ENCODE measurements at regions not wholly inside any gene's neighbourhood (a gene's known extent, or its start where the extent isn't known, plus 50 kb on each side); places are given as distances from the start of the nearest gene placed in this dataset.

GRCh38 chr17:53149316-53149715, 673.4 kb upstream of the KIF2B start:
- no peak for DNase-seq

- DNase-seq, result no peak
Observed at GRCh38 chr17:53148058-53148457, 674.7 kb upstream of the KIF2B start.

- no peak for DNase-seq
Observed at GRCh38 chr17:53142890-53143289, 679.8 kb upstream of the KIF2B start.

GRCh38 chr17:53141731-53142130, 681.0 kb upstream of the KIF2B start:
- no peak for DNase-seq

GRCh38 chr17:53141280-53141679, 681.4 kb upstream of the KIF2B start:
- no peak for DNase-seq

DNA sequence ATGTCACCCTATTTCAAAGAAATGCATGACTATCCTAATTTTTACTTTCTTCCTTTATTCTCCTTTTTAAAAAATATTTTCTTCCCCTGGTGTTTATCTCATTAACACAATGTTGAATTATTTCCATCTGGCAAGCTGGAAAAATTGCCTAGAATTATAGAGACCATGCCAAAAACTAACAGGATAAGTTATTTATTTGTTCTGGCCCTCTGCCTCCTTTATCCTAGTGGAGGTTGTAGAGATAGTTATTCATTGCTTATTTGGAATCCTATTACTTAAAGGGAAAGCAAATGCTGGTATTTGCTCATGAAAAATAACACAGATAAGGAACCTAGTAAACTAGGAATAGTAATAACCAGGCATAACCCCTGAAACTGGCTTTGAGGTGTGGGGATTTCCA, 684.9 kb upstream of the KIF2B start:
- no peak for DNase-seq

GRCh38 chr17:53135969-53136368, 686.8 kb upstream of the KIF2B start:
- DNase-seq, result no peak

GRCh38 chr17:53134548-53134947, 688.2 kb upstream of the KIF2B start:
- no peak for DNase-seq

DNA sequence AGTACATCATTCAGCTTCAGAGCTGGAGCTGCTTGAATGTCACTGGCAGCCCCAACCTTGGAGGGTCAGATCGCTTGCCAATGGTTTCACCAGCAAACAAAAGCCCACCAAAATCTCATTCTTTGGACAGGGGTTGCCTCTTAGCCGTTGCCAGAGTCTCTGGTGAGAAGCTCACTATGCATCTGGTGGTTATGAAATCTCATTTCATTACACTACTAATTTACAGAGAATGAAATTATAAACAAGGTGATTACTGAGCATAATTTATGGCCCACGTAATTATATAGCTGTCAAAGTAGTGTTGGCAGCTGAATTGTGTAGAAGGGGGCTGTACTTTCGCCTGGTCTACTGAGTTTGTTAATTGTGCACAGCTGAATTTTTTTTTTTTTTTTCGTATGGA, 688.9 kb upstream of the KIF2B start:
- no peak for DNase-seq

GRCh38 chr17:53129863-53130262, 692.9 kb upstream of the KIF2B start:
- DNase-seq, result no peak

DNA sequence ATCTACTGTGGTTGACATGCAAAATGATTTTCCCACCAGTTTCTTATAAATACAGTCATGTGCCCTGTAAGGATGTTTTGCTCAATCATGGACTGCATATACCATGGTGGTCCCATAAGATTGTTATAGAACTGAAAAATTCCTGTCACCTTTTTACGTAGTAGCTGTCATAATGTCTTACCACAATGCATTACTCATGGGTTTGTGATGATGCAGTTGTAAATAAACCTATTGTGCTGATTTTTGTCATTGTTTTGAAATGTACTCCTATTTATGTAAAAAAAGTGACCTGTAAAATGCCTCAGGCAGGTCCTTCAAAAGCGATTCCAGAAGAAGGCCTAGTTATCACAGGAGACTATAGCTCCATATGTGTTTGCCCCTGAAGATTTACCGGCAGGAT, 695.4 kb upstream of the KIF2B start:
- DNase-seq, result no peak

- DNase-seq, result no peak
Observed at GRCh38 chr17:53122966-53123365, 699.8 kb upstream of the KIF2B start.

GRCh38 chr17:53119773-53120172, 703.0 kb upstream of the KIF2B start:
- DNase-seq, result no peak

DNA sequence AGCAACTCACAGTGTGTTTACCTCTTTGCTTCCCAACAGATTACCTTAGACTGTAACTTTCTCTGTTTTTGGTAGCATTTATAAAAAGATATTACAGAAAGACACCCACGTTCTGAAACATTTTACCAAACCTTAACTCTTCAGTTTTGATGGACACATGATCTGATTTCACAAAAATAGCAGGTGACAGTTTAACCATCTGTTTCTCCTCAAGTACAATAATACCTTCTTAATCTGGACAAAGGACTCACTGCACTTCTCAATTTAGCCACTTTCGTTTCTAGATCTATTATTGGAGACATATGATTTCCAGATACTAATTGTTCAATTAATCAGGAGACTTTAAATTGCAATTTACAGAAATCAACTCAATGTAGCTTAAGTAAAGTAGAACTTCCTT, 703.8 kb upstream of the KIF2B start:
- no peak for DNase-seq

- no peak for DNase-seq
Observed at GRCh38 chr17:53106886-53107285, 715.8 kb upstream of the KIF2B start.

- DNase-seq, result no peak
Observed at GRCh38 chr17:53101706-53102105, 721.0 kb upstream of the KIF2B start.

- no peak for DNase-seq
Observed at GRCh38 chr17:53100126-53100525, 722.6 kb upstream of the KIF2B start.

DNA sequence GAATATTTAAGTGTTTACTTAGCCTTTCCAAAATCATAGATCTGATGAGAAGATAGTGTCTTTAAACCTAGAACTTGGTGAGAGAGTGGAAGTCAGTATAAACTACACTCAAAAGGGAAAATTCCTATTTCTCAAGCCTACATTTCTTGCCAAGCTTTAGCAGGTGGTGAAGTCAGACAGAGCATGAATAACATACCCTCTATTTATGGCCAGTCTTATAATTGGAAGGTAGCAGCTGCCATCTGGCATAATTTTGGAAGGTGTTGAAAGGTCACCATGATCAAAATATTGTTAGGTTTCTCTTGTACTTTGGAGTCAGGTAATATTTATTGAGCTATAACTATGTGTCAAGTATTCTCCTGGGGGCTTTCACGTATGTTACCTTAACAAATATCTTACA, 729.3 kb upstream of the KIF2B start:
- DNase-seq, result no peak

DNA sequence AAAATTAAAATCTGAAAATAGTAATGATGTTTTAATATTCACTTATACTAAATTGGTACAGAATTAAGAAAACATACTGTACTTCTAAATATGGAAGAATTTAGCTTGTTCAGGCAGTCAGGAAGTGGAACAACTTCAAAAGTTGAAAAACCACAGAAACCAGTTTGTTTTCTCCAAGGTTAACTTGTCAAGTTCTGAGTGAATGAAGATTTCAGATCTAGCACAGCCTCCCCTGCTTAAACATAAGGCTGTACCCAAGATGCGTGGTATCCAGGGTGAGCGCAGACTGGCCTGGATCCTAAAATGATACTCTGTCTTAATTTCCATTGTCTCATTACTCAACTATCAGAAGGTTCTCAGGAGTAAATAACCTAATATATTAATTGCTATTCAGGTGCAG, 730.7 kb upstream of the KIF2B start:
- DNase-seq, result no peak

DNA sequence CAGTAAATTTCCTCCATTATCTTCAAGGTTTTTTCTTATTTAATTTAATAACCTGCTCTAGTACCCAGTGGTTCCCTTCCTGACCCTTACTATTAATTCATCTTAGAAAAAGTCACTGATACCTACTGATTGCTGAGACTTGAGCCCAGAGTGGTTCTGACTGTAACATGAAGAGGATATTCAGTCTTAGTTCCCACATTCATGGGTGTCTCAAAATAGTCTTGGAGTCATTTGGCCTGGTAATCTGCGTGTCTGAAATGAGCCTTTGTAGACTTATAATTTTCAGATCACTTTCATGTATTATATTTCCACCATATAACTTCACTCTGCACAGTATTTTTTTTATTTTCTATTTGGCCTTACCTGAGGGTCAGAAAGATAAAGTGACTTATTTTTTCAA, 732.0 kb upstream of the KIF2B start:
- DNase-seq, result no peak

DNA sequence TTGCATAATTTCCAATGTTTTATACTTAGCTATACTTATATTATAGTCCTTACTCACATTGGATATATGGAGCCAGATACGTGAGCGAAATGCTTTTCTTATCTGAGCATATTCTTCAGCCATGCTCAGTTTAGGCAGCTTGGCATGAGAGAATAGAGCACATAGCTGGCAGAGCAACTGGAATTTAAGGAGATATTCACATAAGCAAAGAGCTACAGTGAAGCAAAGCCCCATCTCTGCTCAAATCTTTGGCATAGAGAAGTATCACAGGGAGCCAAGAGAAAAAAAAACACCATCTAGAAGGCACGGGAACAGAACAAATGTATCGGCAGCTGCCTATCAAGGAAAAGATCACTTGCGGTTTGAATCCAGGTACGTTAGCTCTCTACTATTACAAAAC, 734.2 kb upstream of the KIF2B start:
- DNase-seq, result no peak

DNA sequence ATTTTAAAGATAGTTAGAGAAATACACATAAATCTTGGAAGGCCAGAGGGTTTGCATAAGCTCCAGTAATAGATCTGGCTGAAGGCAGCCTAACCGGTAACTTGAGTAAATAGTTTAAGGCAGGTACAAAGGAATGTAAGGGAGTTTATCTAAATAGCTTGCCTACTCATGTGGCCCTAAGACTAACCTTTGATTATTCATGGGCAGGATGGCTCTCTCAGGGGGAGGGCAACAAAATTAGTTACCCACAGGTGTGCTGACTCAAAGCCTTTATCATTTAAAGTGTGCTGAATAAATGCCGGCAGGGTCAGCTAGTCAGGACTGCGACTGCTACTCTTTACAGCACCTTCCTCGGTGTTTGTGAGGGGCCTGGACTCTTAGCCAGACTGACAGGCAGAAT, 761.3 kb upstream of the KIF2B start:
- DNase-seq, result no peak

GRCh38 chr17:53058031-53058430, 764.7 kb upstream of the KIF2B start:
- DNase-seq, result no peak

DNA sequence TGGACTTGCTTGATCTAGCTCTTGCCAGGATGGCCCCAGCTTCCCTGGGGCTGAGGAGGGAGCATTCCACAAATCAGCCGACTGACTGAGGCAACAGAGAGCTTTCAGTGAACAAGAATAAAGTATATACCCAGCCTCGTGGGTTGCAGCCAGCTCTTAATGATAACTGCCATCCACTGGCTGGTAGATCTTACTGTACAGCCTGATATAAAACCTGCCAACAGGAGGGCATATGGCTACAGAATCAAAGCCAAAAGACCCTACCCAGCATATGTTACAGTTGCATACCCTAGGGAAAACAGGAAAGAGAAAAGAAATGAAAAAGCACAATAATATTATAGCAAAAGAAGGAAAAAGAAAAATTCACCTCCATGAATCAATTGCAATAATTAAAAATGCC, 775.9 kb upstream of the KIF2B start:
- no peak for DNase-seq

DNA sequence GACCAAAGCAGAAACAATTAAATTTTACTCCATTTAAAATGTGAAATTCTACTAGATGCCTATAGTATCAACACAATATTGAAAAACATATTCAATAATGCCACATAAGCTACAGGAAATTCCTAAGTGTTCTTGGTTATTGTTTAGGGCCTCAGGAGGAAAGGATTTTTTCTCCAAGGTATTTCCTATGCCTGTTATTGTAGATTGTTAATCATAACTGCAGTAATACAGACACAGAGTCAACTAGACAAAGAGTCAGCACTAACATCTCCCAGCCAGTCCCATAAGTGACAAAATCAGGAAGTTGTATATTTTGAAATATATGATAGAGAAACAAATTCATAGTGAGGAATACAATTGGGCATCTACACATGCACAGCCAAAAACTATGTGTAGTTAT, 782.7 kb upstream of the KIF2B start:
- DNase-seq, result no peak

- no peak for DNase-seq
Observed at GRCh38 chr17:53033297-53033696, 789.4 kb upstream of the KIF2B start.

Measured in EL (cell line).